NCI-H69 (cell line): ENCODE measurements at regions not wholly inside any gene's neighbourhood (a gene's known extent, or its start where the extent isn't known, plus 50 kb on each side); places are given as distances from the start of the nearest gene placed in this dataset.

Source experiments
- DNase-seq: peaks from one replicate; lab custom pipeline; 2025; lab: John Stamatoyannopoulos, UW

DNA sequence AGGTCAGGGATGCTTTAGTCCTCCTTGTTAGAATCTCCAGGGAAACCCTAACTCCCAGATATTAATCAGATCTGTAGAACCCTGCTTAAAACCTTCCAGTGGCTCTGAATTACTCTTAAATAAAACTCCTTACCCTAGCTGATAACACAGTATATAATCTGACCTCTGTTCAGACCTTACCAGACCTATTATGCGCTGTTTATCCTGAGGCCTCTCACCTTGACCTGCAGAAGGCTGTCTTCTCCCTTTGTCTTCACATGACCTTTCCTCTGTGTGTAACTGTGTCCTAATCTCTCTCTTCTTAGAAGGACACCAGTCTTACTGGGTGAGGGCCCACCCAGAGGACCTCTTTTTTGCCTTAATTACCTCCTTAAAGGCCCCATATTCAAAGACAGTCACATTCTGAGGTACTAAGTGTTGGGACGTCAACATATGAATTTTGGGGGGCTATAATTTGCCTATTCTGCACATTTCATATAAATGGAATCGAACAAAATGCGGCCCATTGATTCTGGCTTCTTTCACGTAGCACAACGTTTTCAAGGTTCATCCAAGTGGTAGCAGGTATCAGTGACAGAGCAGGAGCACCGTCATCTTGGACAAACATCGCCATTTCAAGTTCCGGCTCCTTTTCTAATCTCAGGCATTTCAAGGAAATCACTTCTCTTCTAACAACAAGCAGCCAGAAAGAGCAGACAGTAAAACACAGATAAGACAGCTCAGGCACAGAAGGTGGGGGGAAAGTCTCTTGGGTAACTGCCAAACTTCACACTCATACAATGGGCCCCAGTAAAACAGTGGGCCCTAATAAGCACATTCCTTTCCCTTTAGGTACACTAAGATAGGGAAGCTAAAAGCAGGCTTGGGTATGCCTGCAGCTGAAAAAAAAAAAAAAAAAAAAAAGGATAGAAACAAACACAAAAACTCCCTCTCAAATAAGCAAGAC is 200.2 kb upstream of the NUDT4 start:
- no peak for DNase-seq

DNA sequence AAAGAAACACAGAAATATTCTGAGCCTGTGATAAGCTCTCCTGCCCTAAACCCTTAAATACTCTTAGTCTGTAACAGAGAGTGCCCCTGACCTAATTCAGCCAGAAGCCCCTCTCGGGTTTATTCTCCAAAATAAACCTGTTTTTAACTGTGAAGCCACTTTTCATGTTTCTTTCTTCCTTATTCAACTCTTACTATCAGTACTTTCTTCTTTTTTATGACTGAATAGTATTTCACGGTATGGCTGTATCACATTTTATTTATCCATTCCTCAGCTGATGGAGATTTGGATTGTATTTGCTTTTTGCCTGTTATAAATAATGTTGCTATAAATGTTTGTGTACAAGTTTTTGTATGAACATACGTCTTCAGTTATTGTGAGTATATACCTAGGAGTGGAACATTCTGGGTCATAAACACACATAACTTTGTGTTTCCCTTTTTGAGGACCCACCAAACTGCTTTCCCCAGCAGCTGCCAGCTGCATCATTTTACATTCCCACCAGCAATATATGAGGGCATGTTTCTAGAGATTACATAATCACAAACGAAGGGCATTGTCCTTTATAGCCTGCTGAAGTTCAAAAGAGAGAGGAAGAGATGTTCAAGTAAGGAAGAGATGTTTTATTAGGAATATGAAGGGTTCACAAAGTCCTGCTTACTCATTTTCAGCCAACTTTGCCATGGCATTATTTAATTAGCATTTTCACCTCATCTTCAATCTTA is 199.4 kb upstream of the NUDT4 start:
- DNase-seq, result no peak

DNA sequence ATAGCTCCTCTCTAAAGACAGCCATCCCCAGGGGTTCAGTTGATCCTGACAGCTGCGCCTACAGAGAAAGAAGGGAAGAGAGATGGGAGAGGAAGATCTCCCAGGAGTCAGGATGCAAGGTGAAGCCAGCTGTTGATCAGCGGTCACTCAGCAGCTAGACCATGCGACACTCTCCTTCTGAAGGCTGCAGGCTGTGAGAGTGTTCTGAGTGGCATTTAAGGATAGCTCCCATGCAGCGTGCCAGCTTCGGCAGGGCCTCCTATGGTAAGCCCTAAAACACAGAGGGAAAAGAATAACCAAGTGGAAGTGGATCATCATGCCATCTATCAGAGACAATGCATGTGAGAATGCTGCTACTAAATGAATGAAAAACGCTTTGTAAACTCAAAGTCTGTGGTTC is 197.9 kb upstream of the NUDT4 start:
- DNase-seq, result no peak

DNA sequence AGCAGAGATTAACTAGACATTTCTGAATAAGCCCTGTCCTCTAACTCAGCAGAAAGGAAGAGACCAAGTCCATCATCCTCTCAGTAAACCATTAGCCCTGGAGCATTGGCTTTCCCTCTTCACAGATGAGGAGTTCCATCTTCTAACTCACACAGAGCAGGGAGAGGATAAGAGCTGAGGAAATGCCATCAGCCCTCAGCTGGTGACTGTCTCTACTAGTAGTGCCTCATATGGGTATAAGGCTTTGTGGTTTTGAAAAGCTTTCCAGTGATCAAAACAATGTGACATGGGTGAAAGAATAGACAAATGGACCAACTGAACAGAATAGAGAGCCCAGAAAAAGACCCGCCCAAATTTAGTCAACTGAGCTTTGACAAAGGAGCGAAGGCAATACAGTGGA is 197.2 kb upstream of the NUDT4 start:
- no peak for DNase-seq

DNA sequence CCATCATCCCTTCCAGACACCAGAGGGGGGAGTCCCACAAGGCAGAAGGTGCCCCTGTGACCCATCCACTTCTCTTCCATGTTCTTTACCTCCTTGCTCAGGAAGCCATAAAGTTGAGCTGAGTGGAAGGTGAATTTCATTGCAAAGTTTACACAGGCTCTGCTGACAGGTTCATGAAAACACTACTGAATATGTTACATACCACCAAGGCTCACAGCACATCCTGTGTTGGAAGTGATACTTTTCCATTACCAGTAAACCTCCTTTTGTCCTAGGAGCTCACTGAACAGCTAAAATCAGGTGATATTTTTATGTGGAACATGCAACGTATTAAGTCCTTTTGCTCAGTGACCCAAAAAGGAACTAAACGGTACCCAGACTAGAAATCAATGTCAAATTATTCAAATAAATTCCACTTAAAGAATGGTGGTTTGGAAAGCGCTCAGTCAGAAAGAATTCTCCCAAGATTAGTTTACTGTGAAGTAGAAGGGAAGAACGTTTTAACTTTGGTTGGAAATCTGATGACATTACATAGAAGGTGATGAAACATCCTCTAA is 196.2 kb upstream of the NUDT4 start:
- no peak for DNase-seq

DNA sequence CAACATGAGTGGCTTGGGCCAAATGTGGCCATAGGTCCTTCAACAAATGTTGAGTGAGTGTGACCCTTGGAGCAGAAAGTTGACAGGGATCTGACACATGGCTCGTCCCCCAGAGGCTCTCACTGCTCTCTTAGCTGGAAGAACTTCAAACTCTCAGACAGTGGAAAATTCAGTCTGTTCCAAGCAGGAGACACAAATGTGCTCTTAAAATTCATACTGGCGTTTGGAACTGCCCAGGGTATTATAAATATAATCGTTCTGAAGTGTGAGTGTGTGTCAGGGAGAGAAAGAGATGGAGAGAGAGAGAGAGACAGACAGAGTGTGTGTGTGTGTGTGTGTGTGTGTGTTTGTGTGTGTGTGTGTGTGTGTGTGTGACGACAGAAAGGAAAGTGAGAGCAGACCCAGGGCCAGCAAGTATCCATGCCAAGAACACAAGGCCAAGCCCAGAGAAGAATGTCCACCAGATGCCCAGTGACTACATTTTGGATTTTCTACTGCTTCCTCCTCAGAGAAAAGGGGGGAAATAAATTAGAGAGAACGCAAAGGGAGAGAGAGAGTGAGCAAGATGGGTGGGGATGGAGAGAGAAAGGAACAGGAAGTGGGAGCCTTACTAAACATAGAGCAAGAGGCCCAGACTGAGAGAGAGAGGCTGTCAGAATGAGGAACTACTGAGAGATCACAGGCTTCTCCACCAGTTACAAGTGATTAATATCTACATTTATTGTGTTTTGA is 193.6 kb upstream of the NUDT4 start:
- DNase-seq, result no peak

DNA sequence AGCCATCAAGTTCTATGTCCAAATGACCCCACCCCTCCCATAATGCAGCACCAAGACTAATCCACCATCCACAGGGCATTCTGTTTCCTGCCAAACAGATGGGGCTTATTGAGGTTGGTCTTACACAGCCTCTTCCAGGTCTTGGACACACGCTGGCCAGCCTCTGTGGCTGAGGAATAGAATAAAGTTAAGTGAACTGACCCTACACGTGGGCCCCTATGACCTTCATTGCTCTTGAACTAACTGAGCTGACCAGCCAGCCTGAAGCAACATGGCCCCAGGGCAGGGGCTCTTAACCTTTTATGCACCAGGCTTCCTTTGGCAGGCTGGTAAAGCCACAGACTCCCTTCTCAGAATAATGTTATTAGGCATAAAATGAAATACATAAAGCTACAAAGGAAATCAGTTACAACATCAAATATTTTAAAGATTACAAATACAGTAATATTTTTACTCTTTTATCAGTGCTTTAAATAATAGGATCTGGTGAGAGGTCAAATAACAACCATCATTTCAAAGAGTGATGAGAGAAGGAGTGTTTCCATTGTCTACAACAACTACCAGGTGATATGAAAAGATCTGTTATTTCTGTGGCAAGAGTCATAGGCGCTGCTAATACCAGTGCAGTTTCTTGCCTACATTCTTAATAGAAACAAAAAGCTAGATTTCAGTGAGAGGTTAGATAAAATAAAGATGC is 192.9 kb upstream of the NUDT4 start:
- no peak for DNase-seq

DNA sequence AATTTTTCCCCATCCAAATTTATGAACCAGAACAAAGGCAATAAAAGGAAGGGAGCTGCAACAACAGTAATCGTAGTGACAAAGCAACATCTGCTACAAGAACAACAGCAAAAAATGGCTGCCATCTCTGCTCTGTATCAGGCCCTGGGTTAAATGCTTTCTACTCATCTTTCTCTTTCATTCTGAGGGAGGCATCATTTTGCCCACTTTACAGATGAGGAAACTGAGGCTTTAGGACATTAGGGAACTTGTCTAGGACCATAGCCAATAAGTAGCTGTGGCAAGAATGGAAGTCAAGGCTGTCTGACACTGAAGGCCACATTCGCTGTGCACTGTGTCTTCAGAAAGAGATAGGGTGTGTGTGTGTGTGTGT is 192.4 kb upstream of the NUDT4 start:
- no peak for DNase-seq

DNA sequence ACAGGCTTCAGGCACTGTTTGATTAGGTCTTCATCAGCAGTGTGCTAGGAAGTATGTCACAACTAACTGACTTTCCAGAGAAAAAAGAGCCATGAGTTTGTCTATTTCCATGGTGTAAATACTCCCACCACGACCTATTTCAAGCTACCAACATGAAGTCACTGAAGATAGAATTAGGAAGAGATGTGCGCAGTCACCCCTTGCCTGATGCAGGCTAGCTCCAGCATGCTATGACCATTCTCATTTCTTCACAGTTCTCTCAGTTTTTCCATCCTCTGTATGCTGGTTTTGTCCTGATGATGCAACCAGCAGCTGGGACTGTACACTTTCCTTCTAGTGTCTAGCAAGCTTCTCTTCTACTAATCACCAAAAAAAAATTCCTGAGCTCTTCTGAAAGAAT is 191.6 kb upstream of the NUDT4 start:
- DNase-seq, result no peak

DNA sequence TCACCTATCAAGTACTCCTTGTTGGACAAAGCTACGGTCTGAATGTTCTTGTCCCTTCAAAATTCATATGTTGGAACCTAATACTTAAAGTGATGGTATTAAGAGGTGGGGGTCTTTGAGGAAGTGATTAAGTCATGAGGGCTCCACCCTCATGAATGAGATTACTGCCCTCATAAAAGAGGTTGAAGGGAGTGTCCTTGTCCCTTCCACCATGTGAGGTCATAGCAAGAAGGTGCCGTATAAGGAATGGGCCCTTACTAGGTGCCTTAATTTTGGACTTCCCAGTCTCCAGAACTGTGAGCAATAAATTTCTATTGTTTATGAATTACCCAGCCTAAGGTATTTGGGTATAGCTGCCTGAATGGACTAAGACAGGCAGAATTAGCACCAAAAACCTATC is 191.1 kb upstream of the NUDT4 start:
- no peak for DNase-seq

DNA sequence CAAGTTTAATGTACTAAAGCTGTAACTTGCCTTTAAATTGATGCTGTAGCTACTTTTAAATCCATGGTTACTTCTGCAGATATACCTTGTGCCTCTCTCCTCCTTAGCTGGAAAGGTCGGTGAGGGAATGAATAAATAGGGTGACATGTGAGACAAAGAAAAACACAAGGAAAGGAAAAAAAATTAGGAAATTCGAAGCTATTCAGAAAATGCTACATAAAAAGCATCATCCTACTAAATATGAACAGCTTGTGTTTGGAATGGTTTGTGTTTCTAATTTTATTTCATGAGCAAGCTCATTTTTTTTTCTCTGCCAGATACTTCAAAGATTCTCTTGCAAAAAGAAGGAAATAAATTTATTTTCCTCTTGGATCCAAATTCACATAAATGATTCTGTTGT is 186.3 kb upstream of the NUDT4 start:
- DNase-seq, result no peak

DNA sequence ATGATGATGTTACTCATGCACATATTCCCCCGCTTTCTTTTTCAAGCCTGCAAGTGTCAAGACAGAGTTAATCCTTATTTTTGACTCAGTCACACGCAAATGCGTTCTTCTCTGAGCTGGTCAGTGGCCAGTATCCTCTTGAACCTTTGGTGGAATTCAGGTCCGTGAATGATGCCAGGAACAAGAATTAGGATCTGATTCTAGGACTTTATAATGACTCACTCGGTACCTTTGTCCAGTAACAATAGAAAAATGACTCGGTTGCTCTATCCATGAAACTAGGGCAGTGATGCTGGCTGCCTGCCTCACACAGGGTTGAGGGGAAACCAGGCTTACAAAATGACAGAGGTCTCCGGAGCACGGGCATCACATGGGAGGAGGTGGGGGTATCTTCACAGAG is 185.8 kb upstream of the NUDT4 start:
- DNase-seq, result no peak

DNA sequence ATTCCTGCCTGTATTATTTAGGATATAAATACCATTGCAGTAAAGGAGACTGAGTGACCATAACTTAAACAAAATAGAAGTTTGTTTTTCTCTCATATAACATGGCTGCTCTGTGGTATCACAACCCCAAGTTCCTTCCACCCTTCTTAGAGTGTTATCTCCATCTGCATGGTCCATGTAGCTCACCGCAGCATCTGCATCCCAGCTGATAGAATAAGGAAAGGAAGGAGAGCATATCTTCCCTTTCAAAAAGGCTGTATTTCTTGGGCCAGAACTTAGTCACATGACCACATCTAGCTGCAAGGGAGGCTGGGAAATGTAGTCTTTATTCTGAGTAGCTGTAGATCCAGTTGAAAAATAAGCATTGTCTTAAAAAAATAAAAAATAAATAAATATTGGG is 184.8 kb upstream of the NUDT4 start:
- DNase-seq, result no peak

DNA sequence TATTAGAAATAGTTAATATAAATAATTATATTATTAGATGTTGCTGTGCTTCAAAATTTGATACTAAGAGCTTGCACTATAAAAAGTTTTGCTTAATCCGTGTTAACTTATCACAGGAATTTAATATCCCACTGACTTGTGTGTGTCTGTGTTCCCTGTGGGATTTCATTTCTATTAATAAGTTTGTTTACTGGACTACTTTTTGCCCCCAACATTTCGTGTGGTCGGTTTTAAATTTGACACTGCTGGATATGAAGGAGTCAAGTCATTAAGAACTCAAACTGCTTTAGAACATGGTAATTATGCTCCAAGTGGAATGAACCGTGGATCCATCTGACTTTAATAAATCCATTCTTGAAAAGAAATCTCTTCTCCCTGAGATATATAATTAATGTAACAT is 182.2 kb upstream of the NUDT4 start:
- no peak for DNase-seq

DNA sequence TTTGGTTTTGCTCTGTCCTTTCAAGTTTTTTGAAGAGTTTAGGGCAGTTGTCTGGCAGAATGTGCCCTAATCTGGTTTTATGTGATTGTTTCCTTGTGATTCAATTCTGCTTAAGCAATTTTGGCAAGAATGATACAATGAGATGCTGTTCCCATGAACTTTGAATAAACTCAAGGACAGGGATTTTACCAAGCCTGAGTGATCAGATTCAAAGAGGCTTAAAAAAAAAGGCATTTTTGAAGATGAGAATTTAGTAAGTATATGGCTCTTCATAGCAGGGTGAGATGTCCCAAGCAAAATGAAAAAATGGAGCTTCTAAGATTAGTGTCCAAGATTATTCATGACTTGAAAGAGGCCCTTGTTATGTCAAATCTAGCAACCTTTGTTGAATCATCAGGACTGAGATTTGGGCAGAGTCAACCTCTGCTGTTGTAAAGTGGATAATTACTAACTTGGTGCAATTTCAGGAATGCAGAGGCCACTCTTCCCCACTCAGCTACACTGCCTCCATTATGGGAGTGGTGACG is 180.6 kb upstream of the NUDT4 start:
- no peak for DNase-seq

DNA sequence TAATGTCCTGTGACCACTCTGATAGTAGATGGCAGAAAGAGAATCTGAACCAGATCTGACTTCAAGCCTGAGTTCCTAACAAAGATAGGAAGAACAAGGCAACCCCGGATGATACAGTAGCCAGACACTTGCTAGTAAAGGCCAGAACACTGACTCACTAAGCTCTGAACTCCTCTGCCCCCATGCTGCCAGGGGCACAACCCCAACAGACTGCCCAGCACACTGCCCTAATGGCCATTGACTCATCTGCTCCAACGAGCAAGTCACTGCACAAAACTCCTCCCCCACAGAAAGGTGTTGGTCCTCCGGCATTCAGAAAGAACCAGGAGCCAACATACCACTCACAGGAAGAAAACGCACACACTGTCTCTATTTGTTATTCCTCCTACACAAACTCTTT is 179.6 kb upstream of the NUDT4 start:
- no peak for DNase-seq

DNA sequence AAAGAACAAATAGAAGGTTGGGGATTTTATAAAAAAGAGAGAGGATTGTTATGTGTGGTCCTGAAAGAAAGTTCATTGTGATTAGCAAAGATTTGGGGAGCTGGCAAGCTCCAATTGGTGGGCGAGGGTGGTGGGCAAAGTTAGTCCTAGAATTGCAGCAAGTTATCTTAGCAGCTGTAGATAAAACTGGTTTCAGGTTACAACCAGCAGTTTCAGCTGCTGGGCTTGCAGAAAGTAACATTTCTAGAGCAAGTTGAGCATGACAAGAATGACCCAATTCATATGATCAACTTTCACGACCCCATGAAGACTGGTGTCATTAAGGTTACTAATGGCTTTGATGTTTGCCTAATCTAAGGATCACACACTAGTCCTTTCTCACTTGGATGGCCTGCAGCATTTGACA is 177.9 kb upstream of the NUDT4 start:
- no peak for DNase-seq

DNA sequence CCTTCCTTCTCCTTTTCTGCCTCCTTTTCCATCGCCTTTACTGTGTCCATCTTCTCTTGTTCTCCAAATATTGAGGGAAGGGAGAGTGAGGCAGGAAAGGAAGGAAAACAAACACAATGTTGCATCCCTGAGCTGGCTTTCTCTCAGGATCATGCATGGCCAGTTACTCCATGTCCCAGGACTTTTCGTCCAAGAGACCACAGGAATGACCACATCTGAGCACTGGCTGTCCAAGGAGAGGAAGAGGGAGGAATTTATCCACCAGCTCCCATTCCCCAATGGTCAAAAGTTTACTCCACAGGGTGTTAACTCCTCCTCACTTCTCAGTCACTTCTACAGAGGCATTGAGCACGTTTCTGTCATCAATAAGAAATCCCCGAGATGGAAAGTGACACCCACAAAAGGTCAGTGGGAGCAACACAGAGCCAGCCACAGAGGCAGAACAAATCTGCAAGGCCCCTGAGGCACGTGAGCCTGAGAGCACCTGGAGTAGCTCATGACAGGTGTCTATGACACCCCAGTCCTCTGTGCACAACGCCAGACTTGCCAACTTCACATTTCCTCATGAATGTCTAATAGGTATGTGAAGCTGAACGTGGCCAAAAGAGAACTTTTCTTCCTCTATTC is 177.3 kb upstream of the NUDT4 start:
- DNase-seq, result no peak

DNA sequence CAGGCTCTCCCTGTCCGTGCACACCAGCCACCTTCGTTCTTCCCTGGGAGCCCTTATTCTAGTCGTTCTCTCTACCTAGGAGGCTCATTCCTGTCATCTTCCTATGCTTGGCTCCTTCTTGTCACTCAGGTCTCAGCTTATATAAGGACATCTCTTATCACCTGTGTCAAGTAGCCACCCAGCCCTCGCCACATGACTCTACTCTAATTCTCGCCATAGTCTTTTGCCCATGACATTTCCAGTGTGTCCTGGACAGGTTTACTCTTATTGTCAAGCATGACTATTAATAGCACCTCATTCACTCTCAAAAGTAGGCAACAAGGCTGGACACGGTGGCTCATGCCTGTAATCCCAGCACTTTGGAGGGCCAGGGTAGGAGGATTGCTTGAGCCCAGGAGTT is 175.7 kb upstream of the NUDT4 start:
- no peak for DNase-seq

DNA sequence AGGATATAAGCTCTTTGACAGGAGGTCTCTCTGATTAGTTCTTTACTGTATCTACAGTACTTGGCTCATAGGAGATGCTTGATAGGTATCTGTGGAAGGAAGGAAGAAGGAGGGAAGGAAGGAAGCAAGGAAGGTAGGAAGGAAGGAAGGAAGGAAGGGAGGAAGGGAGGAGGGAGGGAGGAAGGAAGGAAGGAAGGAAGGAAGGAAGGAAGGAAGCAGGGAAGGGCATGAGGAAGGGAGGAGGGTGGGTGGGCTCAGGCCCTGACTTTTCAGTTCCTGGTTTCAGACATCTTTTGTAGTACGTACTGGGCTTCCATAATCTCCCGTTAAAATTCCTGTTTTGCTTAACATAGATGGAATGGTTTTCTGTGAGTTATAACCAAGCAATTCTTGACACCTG is 175.0 kb upstream of the NUDT4 start:
- no peak for DNase-seq

DNA sequence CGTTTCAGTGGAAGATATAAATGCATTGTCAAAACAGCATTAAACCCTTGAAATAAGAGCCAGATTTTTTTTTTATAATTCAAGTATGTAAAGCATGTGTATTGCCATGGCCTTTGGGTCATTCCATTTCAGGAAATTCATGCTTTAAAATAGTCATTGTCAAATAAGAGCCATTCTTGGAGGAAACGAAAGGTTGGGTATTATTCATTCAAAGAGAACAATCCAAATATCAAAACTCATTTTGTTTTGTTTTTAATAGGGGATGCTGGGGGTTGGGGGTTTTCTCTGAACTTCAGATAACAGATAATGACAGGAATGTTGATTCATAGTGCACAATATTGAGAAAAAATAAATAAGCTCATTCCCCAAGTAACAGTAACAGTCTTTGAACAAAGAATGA is 174.4 kb upstream of the NUDT4 start:
- no peak for DNase-seq
